ENCODE measurements at regions not wholly inside any gene's neighbourhood (a gene's known extent, or its start where the extent isn't known, plus 50 kb on each side); places are given as distances from the start of the nearest gene placed in this dataset.

DNA sequence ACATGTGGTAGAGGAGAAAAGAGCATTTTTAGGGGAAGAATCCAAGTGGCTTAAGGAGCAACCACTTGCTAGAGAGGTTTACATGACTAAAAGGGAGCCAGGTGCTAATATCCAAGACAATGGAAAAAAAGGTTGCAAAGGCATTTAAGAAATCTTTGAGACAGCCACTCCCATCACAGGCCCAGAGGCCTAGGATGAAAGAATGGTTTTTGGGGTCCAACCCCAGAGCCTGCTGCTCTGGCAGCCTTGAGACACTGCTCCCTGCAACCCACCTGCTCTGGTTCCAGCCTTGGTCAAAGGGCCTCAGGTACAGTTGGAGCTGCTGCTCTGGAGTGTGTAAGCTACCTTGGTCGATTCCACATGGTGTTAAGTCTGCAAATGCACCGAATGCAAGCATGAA lies 84.1 kb upstream of the FREM3 start:
- WGBS: 78% methylated on average over 2 of the region's 2 CpGs

DNA sequence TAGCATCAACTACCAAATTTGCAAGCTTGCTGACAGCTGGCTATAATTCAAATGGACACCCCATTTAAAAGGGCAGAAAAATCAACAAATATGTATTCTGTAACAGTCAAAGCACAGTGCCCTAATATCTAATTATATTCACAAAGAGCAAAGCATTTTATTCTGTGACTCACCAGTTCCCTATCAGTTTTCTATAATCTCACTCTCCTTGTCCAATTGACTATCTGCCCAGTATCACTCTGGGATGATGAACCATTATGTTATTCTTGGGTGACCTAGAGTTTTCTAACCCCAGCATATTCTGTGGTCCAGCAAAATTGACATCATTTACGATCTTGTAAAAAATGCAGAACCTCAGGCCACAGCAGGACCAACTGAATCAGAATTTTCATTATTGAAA lies 82.0 kb upstream of the FREM3 start:
- Histone ChIP-seq H3K27me3 (ENCODE audit: control insufficient read depth in 4 of 4, insufficient read depth in 4 of 4, low read length in 3 of 4) (no peaks in the 10 kb centered on the region), H3K9ac (ENCODE audit: low read depth in 1 of 2, low read length in 2 of 2) (no peak overlapping the region), H3K4me3 (ENCODE audit: low read depth in 1 of 3, low read length in 3 of 3) (no peak overlapping the region), H3K4me1 (ENCODE audit: control insufficient read depth in 4 of 4, insufficient read depth in 4 of 4, low read length in 3 of 4) (no peaks in the 10 kb centered on the region), H3K9me3 (ENCODE audit: control insufficient read depth in 4 of 4, low read length in 3 of 4) (no peaks in the 10 kb centered on the region), H3K36me3 (ENCODE audit: control insufficient read depth in 4 of 4, insufficient read depth in 3 of 4, low read depth in 1 of 4, low read length in 3 of 4) (no peaks in the 10 kb centered on the region), H3K27ac (ENCODE audit: low read depth in 1 of 2, low read length in 2 of 2) (no peak overlapping the region)
- no peak for TF ChIP-seq JUND (IDR thresholded peaks at IDR 0.05)
- no peak for TF ChIP-seq FOXA2 (IDR thresholded peaks at IDR 0.05)
- TF ChIP-seq HNF4G (IDR thresholded peaks at IDR 0.05): no peak
- no peak for TF ChIP-seq RAD21 (IDR thresholded peaks at IDR 0.05)
- no peak for TF ChIP-seq SP1 (IDR thresholded peaks at IDR 0.05)
- TF ChIP-seq HNF4A (conservative IDR thresholded peaks at IDR 0.05): no peak
- TF ChIP-seq, protein P1, sequence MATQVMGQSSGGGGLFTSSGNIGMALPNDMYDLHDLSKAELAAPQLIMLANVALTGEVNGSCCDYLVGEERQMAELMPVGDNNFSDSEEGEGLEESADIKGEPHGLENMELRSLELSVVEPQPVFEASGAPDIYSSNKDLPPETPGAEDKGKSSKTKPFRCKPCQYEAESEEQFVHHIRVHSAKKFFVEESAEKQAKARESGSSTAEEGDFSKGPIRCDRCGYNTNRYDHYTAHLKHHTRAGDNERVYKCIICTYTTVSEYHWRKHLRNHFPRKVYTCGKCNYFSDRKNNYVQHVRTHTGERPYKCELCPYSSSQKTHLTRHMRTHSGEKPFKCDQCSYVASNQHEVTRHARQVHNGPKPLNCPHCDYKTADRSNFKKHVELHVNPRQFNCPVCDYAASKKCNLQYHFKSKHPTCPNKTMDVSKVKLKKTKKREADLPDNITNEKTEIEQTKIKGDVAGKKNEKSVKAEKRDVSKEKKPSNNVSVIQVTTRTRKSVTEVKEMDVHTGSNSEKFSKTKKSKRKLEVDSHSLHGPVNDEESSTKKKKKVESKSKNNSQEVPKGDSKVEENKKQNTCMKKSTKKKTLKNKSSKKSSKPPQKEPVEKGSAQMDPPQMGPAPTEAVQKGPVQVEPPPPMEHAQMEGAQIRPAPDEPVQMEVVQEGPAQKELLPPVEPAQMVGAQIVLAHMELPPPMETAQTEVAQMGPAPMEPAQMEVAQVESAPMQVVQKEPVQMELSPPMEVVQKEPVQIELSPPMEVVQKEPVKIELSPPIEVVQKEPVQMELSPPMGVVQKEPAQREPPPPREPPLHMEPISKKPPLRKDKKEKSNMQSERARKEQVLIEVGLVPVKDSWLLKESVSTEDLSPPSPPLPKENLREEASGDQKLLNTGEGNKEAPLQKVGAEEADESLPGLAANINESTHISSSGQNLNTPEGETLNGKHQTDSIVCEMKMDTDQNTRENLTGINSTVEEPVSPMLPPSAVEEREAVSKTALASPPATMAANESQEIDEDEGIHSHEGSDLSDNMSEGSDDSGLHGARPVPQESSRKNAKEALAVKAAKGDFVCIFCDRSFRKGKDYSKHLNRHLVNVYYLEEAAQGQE (IDR thresholded peaks at IDR 0.05): no peak
- TF ChIP-seq YY1 (IDR thresholded peaks at IDR 0.05): no peak
- WGBS: 61% methylated on average over 1 of the region's 1 CpG
- no peak for DNase-seq (ENCODE audit: low spot score)

More for the DNA sequence above, 84.1 kb upstream of the FREM3 start:
- H3K36me3 ChIP-seq (ENCODE audit: control insufficient read depth in 4 of 4, insufficient read depth in 3 of 4, low read depth in 1 of 4, low read length in 3 of 4): no peaks in the 10 kb centered on the region
- H3K27me3 ChIP-seq (ENCODE audit: control insufficient read depth in 4 of 4, insufficient read depth in 4 of 4, low read length in 3 of 4): no peaks in the 10 kb centered on the region
- H3K4me3 ChIP-seq (ENCODE audit: low read depth in 1 of 3, low read length in 3 of 3): no peak overlapping the region
- no peak overlapping the region for H3K27ac ChIP-seq (ENCODE audit: low read depth in 1 of 2, low read length in 2 of 2)
- no peak overlapping the region for H3K9ac ChIP-seq (ENCODE audit: low read depth in 1 of 2, low read length in 2 of 2)
- no peak for TF ChIP-seq EGR1 (IDR thresholded peaks at IDR 0.05; ENCODE audit: low read depth in 2 of 2)
- TF ChIP-seq GABPA (IDR thresholded peaks at IDR 0.05 in 1 of 2, conservative IDR thresholded peaks at IDR 0.05 in 1 of 2): no peak
- TF ChIP-seq, protein P2, sequence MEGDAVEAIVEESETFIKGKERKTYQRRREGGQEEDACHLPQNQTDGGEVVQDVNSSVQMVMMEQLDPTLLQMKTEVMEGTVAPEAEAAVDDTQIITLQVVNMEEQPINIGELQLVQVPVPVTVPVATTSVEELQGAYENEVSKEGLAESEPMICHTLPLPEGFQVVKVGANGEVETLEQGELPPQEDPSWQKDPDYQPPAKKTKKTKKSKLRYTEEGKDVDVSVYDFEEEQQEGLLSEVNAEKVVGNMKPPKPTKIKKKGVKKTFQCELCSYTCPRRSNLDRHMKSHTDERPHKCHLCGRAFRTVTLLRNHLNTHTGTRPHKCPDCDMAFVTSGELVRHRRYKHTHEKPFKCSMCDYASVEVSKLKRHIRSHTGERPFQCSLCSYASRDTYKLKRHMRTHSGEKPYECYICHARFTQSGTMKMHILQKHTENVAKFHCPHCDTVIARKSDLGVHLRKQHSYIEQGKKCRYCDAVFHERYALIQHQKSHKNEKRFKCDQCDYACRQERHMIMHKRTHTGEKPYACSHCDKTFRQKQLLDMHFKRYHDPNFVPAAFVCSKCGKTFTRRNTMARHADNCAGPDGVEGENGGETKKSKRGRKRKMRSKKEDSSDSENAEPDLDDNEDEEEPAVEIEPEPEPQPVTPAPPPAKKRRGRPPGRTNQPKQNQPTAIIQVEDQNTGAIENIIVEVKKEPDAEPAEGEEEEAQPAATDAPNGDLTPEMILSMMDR (IDR thresholded peaks at IDR 0.05; ENCODE audit: low read depth, low read length, missing input control): no peak
- TF ChIP-seq, protein P3, sequence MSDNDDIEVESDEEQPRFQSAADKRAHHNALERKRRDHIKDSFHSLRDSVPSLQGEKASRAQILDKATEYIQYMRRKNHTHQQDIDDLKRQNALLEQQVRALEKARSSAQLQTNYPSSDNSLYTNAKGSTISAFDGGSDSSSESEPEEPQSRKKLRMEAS (IDR thresholded peaks at IDR 0.05): no peak
- no peak for TF ChIP-seq FOXA2 (IDR thresholded peaks at IDR 0.05)
- TF ChIP-seq, protein P1 (IDR thresholded peaks at IDR 0.05): no peak
- no peak for TF ChIP-seq TAF1 (conservative IDR thresholded peaks at IDR 0.05)
- TF ChIP-seq, protein P4, sequence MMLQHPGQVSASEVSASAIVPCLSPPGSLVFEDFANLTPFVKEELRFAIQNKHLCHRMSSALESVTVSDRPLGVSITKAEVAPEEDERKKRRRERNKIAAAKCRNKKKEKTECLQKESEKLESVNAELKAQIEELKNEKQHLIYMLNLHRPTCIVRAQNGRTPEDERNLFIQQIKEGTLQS (IDR thresholded peaks at IDR 0.05): no peak
- TF ChIP-seq JUND (IDR thresholded peaks at IDR 0.05): no peak
- no peak for TF ChIP-seq RXRA (IDR thresholded peaks at IDR 0.05)
- H3K4me1 ChIP-seq (ENCODE audit: control insufficient read depth in 4 of 4, insufficient read depth in 4 of 4, low read length in 3 of 4): no peaks in the 10 kb centered on the region
- H3K9me3 ChIP-seq (ENCODE audit: control insufficient read depth in 4 of 4, low read length in 3 of 4): no peaks in the 10 kb centered on the region
- no peak for DNase-seq (ENCODE audit: low spot score)
